SU-DHL-6 (cell line): ENCODE measurements at regions not wholly inside any gene's neighbourhood (a gene's known extent, or its start where the extent isn't known, plus 50 kb on each side); places are given as distances from the start of the nearest gene placed in this dataset.

Source experiments
- H2AFZ ChIP-seq: fragments of 200-600 bp; sonication (generic); 2 replicates; pipeline ENCODE4 v1.6.1; 2014; ENCODE audit warnings: low read depth, mild to moderate bottlenecking, moderate library complexity, mixed read lengths, antibody characterized with exemption, low read length; ENCODE audit not compliant: severe bottlenecking
- H3F3A ChIP-seq: fragments of 200-600 bp; shearing (Covaris generic); 2 replicates; pipeline ENCODE4 v1.6.0; 2016; ENCODE audit warnings: antibody characterized with exemption, mild to moderate bottlenecking; ENCODE audit not compliant: insufficient read depth
- H3K27ac ChIP-seq: fragments of 200-600 bp; sonication (generic); 2 replicates; pipeline ENCODE4 v1.5.1; 2016; ENCODE audit warnings: low read depth, mild to moderate bottlenecking, low read length, moderate library complexity, mixed read lengths
- H3K27me3 ChIP-seq: fragments of 200-600 bp; sonication (generic), shearing (Covaris generic); 2 replicates; pipeline ENCODE4 v1.6.0; 2014; ENCODE audit warnings: mild to moderate bottlenecking, low read length
- H3K36me3 ChIP-seq: fragments of 200-600 bp; sonication (generic); 2 replicates; pipeline ENCODE4 v1.6.1; 2014; ENCODE audit warnings: mild to moderate bottlenecking, low read length, mixed read lengths
- H3K4me2 ChIP-seq: fragments of 300-600, 200-600 bp; shearing (Covaris generic), sonication (generic); 2 replicates; pipeline ENCODE4 v1.6.0; 2014; ENCODE audit warnings: low read length, low read depth, mild to moderate bottlenecking; ENCODE audit not compliant: poor library complexity, severe bottlenecking
- H3K4me3 ChIP-seq: fragments of 200-600 bp; sonication (generic); 2 replicates; pipeline ENCODE4 v1.5.1; 2014; ENCODE audit warnings: antibody characterized with exemption, low read length, mild to moderate bottlenecking, mixed read lengths; ENCODE audit not compliant: insufficient read depth, poor library complexity, severe bottlenecking
- H3K79me2 ChIP-seq: fragments of 200-600 bp; sonication (generic); 2 replicates; pipeline ENCODE4 v1.6.1; 2014; ENCODE audit warnings: mild to moderate bottlenecking, low read length, moderate library complexity; ENCODE audit not compliant: insufficient read depth
- H3K9ac ChIP-seq: fragments of 200-600 bp; sonication (generic); 2 replicates; pipeline ENCODE4 v1.7.0; 2014; ENCODE audit warnings: mild to moderate bottlenecking, low read length
- H3K9me2 ChIP-seq: fragments of 200-600 bp; sonication (generic); replicated peaks from 2 replicates; pipeline ENCODE4 v1.6.1; 2014; ENCODE audit warnings: low read length; ENCODE audit not compliant: insufficient read depth
- H3K9me3 ChIP-seq: fragments of 200-600 bp; sonication (generic); 2 replicates; pipeline ENCODE4 v1.6.1; 2014; ENCODE audit warnings: low read length, mixed read lengths; ENCODE audit not compliant: insufficient read depth
- H4K20me1 ChIP-seq: fragments of 200-600 bp; sonication (generic); 2 replicates; pipeline ENCODE4 v1.6.1; 2014; ENCODE audit warnings: low read depth, mild to moderate bottlenecking, antibody characterized with exemption, low read length, moderate library complexity, mixed read lengths
- CTCF ChIP-seq: fragments of 200-600 bp; sonication (generic); IDR thresholded peaks from one replicate; pipeline ENCODE4 v1.5.1; 2017; ENCODE audit warnings: antibody characterized with exemption, mild to moderate bottlenecking, low read length, moderate library complexity; ENCODE audit not compliant: insufficient read depth, poor library complexity, severe bottlenecking
- EZH2phosphoT487 ChIP-seq: fragments of 200-600 bp; sonication (generic), shearing (Covaris generic); conservative IDR thresholded peaks from 2 replicates; pipeline ENCODE4 v1.6.1; 2018; ENCODE audit warnings: mild to moderate bottlenecking, antibody characterized with exemption, low read length, moderate library complexity, mixed read lengths

- no peak overlapping the region for H2AFZ ChIP-seq
- no peaks in the 10 kb centered on the region for H3K36me3 ChIP-seq
- no peaks in the 10 kb centered on the region for H3K27me3 ChIP-seq
- no peaks in the 10 kb centered on the region for H3F3A ChIP-seq
- no peak overlapping the region for H3K27ac ChIP-seq
- no peaks in the 10 kb centered on the region for H3K9me3 ChIP-seq
- TF ChIP-seq CTCF (no peak), EZH2phosphoT487 (no peak)
- H3K9ac ChIP-seq: no peak overlapping the region
- no peaks in the 10 kb centered on the region for H3K9me2 ChIP-seq
- no peak overlapping the region for H3K4me2 ChIP-seq
- H4K20me1 ChIP-seq: no peaks in the 10 kb centered on the region
- H3K4me3 ChIP-seq: no peak overlapping the region
- H3K79me2 ChIP-seq: no peaks in the 10 kb centered on the region
These were observed 573.8 kb upstream of the TBX3 start for GRCh38 chr12:115257791-115258190.

- Histone ChIP-seq H3K9ac (no peak overlapping the region), H3K79me2 (no peaks in the 10 kb centered on the region), H3K27ac (no peak overlapping the region), H2AFZ (no peak overlapping the region), H3F3A (no peaks in the 10 kb centered on the region), H3K9me3 (no peaks in the 10 kb centered on the region), H4K20me1 (no peaks in the 10 kb centered on the region), H3K4me3 (no peak overlapping the region), H3K27me3 (no peaks in the 10 kb centered on the region), H3K4me2 (no peak overlapping the region), H3K36me3 (no peaks in the 10 kb centered on the region), H3K9me2 (no peaks in the 10 kb centered on the region)
- no peak for TF ChIP-seq CTCF
These were observed 572.0 kb upstream of the TBX3 start for GRCh38 chr12:115255962-115256361.

- Histone ChIP-seq H3K27ac (no peak overlapping the region), H3K9ac (no peak overlapping the region), H3K9me3 (no peaks in the 10 kb centered on the region), H3F3A (no peaks in the 10 kb centered on the region), H3K4me2 (no peak overlapping the region), H3K36me3 (no peaks in the 10 kb centered on the region), H3K79me2 (no peaks in the 10 kb centered on the region), H2AFZ (no peak overlapping the region), H3K9me2 (no peaks in the 10 kb centered on the region), H3K27me3 (no peaks in the 10 kb centered on the region), H4K20me1 (no peaks in the 10 kb centered on the region), H3K4me3 (no peak overlapping the region)
- no peak for TF ChIP-seq EZH2phosphoT487
- no peak for TF ChIP-seq CTCF
These were observed 571.3 kb upstream of the TBX3 start for GRCh38 chr12:115255257-115255656.

- Histone ChIP-seq H3K9ac (no peak overlapping the region), H3K79me2 (no peaks in the 10 kb centered on the region), H4K20me1 (no peaks in the 10 kb centered on the region), H3K9me2 (no peaks in the 10 kb centered on the region), H3K4me3 (no peak overlapping the region), H2AFZ (no peak overlapping the region), H3F3A (no peaks in the 10 kb centered on the region), H3K36me3 (no peaks in the 10 kb centered on the region), H3K4me2 (no peak overlapping the region), H3K9me3 (no peaks in the 10 kb centered on the region), H3K27ac (no peak overlapping the region), H3K27me3 (no peaks in the 10 kb centered on the region)
- TF ChIP-seq CTCF: no peak
- no peak for TF ChIP-seq EZH2phosphoT487
These were observed 569.1 kb upstream of the TBX3 start for GRCh38 chr12:115253049-115253448.
